ENCODE measurements at regions not wholly inside any gene's neighbourhood (a gene's known extent, or its start where the extent isn't known, plus 50 kb on each side); places are given as distances from the start of the nearest gene placed in this dataset.

DNA sequence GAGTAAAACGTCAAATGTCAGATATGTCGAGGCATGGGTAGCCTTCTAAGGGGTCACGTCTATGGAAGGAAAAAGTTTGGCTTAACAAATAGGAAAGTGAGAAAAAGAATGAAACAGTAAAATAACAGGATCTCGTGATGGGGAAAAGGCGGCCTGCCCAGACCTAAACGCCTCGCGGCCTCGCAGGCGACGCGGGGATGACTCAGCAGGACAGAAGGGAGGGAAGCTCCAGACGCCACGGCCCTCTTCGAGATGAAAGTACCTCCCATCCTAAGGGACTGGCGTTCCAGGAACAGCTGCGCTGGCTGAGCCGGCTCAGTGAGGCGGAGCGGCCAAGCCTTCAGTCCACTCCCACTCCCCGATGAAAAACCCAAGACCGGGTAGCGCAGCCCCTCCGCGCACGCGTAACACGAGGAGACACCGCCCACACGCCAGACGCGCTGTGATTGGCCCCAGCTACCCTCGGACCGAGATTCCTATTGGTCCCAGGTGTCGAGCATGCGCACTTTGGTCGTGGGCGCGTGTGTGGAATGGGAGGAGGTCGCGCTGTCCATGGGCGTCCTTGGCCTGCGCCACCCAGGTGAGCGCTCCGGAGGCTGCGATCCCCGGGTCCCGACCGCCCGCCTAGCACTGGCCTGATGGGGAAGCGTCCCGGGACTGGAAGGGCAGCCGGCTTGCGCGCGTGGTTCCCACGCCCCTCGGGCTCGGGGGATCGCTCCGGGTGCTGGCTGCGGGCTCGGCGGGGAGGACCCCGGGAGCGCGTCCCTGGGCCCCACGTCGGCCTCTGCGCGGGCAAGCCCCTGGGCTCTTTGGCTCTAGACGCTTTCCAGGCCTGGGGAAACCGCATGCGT lies 588.5 kb downstream of the MTRR start (continued):
- TF ChIP-seq, protein P1, sequence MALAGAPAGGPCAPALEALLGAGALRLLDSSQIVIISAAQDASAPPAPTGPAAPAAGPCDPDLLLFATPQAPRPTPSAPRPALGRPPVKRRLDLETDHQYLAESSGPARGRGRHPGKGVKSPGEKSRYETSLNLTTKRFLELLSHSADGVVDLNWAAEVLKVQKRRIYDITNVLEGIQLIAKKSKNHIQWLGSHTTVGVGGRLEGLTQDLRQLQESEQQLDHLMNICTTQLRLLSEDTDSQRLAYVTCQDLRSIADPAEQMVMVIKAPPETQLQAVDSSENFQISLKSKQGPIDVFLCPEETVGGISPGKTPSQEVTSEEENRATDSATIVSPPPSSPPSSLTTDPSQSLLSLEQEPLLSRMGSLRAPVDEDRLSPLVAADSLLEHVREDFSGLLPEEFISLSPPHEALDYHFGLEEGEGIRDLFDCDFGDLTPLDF (CRISPR knock-in tag; IDR thresholded peaks at IDR 0.05) = no peak
- TF ChIP-seq ZNF331 (CRISPR knock-in tag; IDR thresholded peaks at IDR 0.05) (no peak; the same call in 1 of the 2 replicates), CHCHD3 (CRISPR knock-in tag; IDR thresholded peaks at IDR 0.05) (peak; percentile 68; the same call in 1 of the 2 replicates), RXRA (CRISPR knock-in tag; IDR thresholded peaks at IDR 0.05) (peak; percentile 26; the same call in 1 of the 2 replicates), PHF5A (CRISPR knock-in tag; IDR thresholded peaks at IDR 0.05; ENCODE audit: low read depth, unreplicated experiment) (no peak), SAP130 (CRISPR knock-in tag; IDR thresholded peaks at IDR 0.05; ENCODE audit: low read depth) (peak; percentile 63), ZNF788 (CRISPR knock-in tag; IDR thresholded peaks at IDR 0.05; ENCODE audit: borderline replicate concordance) (no peak; the same call in 1 of the 2 replicates), ZNF878 (CRISPR knock-in tag; IDR thresholded peaks at IDR 0.05) (0 out of 2 replicates have a peak, but pooled peaks have one; percentile 27), ZNF335 (CRISPR knock-in tag; IDR thresholded peaks at IDR 0.05) (peak; percentile 46; the same call in 1 of the 2 replicates), ZNF430 (CRISPR knock-in tag; IDR thresholded peaks at IDR 0.05) (peak; percentile 6; the same call in 1 of the 2 replicates), NONO (IDR thresholded peaks at IDR 0.05) (no peak), NONO (CRISPR knock-in tag; conservative IDR thresholded peaks at IDR 0.05) (0 out of 2 replicates have a peak, but pooled peaks have one; percentile 34), KLF13 (CRISPR knock-in tag; IDR thresholded peaks at IDR 0.05) (no peak), SMC3 (IDR thresholded peaks at IDR 0.05; ENCODE audit: low read length) (no peak), ZNF232 (CRISPR knock-in tag; IDR thresholded peaks at IDR 0.05; ENCODE audit: borderline replicate concordance) (no peak), SMARCC2 (IDR thresholded peaks at IDR 0.05) (no peak), MBNL3 (CRISPR knock-in tag; conservative IDR thresholded peaks at IDR 0.05) (no peak), SAFB2 (CRISPR knock-in tag; IDR thresholded peaks at IDR 0.05; ENCODE audit: borderline replicate concordance, low read depth) (no peak), SYNCRIP (IDR thresholded peaks at IDR 0.05; ENCODE audit: insufficient read depth, low read depth, low read length) (no peak)
- TF ChIP-seq, protein P2, sequence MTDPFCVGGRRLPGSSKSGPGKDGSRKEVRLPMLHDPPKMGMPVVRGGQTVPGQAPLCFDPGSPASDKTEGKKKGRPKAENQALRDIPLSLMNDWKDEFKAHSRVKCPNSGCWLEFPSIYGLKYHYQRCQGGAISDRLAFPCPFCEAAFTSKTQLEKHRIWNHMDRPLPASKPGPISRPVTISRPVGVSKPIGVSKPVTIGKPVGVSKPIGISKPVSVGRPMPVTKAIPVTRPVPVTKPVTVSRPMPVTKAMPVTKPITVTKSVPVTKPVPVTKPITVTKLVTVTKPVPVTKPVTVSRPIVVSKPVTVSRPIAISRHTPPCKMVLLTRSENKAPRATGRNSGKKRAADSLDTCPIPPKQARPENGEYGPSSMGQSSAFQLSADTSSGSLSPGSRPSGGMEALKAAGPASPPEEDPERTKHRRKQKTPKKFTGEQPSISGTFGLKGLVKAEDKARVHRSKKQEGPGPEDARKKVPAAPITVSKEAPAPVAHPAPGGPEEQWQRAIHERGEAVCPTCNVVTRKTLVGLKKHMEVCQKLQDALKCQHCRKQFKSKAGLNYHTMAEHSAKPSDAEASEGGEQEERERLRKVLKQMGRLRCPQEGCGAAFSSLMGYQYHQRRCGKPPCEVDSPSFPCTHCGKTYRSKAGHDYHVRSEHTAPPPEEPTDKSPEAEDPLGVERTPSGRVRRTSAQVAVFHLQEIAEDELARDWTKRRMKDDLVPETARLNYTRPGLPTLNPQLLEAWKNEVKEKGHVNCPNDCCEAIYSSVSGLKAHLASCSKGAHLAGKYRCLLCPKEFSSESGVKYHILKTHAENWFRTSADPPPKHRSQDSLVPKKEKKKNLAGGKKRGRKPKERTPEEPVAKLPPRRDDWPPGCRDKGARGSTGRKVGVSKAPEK (CRISPR knock-in tag; IDR thresholded peaks at IDR 0.05; ENCODE audit: borderline replicate concordance) = no peak
- TF ChIP-seq, protein P3, sequence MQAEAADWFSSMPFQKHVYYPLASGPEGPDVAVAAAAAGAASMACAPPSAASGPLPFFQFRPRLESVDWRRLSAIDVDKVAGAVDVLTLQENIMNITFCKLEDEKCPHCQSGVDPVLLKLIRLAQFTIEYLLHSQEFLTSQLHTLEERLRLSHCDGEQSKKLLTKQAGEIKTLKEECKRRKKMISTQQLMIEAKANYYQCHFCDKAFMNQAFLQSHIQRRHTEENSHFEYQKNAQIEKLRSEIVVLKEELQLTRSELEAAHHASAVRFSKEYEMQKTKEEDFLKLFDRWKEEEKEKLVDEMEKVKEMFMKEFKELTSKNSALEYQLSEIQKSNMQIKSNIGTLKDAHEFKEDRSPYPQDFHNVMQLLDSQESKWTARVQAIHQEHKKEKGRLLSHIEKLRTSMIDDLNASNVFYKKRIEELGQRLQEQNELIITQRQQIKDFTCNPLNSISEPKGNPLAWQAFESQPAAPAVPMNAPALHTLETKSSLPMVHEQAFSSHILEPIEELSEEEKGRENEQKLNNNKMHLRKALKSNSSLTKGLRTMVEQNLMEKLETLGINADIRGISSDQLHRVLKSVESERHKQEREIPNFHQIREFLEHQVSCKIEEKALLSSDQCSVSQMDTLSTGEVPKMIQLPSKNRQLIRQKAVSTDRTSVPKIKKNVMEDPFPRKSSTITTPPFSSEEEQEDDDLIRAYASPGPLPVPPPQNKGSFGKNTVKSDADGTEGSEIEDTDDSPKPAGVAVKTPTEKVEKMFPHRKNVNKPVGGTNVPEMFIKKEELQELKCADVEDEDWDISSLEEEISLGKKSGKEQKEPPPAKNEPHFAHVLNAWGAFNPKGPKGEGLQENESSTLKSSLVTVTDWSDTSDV (CRISPR knock-in tag; IDR thresholded peaks at IDR 0.05) = no peak
- TF ChIP-seq, protein P4, sequence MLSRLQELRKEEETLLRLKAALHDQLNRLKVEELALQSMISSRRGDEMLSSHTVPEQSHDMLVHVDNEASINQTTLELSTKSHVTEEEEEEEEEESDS (CRISPR knock-in tag; IDR thresholded peaks at IDR 0.05; ENCODE audit: borderline replicate concordance) = no peak
- TF ChIP-seq, protein P5, sequence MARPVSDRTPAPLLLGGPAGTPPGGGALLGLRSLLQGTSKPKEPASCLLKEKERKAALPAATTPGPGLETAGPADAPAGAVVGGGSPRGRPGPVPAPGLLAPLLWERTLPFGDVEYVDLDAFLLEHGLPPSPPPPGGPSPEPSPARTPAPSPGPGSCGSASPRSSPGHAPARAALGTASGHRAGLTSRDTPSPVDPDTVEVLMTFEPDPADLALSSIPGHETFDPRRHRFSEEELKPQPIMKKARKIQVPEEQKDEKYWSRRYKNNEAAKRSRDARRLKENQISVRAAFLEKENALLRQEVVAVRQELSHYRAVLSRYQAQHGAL (CRISPR knock-in tag; IDR thresholded peaks at IDR 0.05; ENCODE audit: not compliant biosample characterization) = no peak
